WTC11 (cell line): ENCODE measurements at regions not wholly inside any gene's neighbourhood (a gene's known extent, or its start where the extent isn't known, plus 50 kb on each side); places are given as distances from the start of the nearest gene placed in this dataset.

Source experiments
- ATF3 ChIP-seq: sonication (generic); formaldehyde crosslinking; conservative IDR thresholded peaks from 2 replicates; pipeline ENCODE4 v1.8.1; 2022; ENCODE audit warnings: mild to moderate bottlenecking, missing genetic modification reagents
- CBFB ChIP-seq: sonication (generic); formaldehyde crosslinking; IDR thresholded peaks from 2 replicates; pipeline ENCODE4 v1.8.1; 2022; ENCODE audit warnings: mild to moderate bottlenecking, low read depth, missing genetic modification reagents
- CTCF ChIP-seq: fragments of 200-600 bp; IDR thresholded peaks from 2 replicates; pipeline ENCODE4 v1.8.0; 2022; ENCODE audit warnings: antibody characterized with exemption
- IRF2 ChIP-seq: sonication (generic); formaldehyde crosslinking; IDR thresholded peaks from 2 replicates; pipeline ENCODE4 v1.8.0; 2022; ENCODE audit warnings: low read depth, missing genetic modification reagents, borderline replicate concordance
- MLX ChIP-seq: sonication (generic); formaldehyde crosslinking; IDR thresholded peaks from 2 replicates; pipeline ENCODE4 v1.8.1; 2023; ENCODE audit warnings: mild to moderate bottlenecking, missing genetic modification reagents, moderate library complexity
- NR2C2 ChIP-seq: sonication (generic); formaldehyde crosslinking; IDR thresholded peaks from 2 replicates; pipeline ENCODE4 v1.8.0; 2022; ENCODE audit warnings: mild to moderate bottlenecking, missing genetic modification reagents
- TEAD1 ChIP-seq: sonication (generic); formaldehyde crosslinking; IDR thresholded peaks from 2 replicates; pipeline ENCODE4 v1.8.0; 2022; ENCODE audit warnings: mild to moderate bottlenecking, missing genetic modification reagents
- ZNF263 ChIP-seq: sonication (generic); formaldehyde crosslinking; IDR thresholded peaks from 2 replicates; pipeline ENCODE4 v1.8.1; 2022; ENCODE audit warnings: low read depth, mild to moderate bottlenecking, moderate library complexity, missing genetic modification reagents
- ZNF317 ChIP-seq: sonication (generic); formaldehyde crosslinking; IDR thresholded peaks from 2 replicates; pipeline ENCODE4 v1.8.1; 2023; ENCODE audit warnings: low read depth, mild to moderate bottlenecking, moderate library complexity, missing genetic modification reagents, borderline replicate concordance

DNA sequence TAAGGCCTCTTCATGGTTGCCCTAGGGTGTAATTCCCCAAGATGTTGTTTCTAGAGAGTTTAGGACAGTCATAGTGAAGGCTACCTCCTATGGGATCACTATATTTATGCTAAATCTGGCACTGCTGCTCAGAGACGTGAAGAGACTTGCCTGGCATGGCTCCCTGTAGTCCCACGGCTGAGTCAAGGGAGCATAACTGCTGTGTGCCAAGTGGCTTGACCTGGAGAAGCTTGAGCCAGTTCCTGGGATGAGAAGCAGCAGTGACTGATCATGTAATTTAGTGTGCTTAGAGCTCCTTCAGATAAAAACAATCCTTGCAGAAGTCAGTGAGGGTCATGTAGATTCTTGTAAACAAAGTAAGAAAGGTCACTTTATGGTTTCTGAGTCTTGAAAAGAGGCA, 68.9 kb upstream of the TSPAN2 start:
- TF ChIP-seq CBFB (CRISPR knock-in tag), result no peak
- no peak for TF ChIP-seq ZNF317 (CRISPR knock-in tag)
- no peak for TF ChIP-seq CTCF
- TF ChIP-seq ATF3 (CRISPR knock-in tag), result no peak
- TF ChIP-seq TEAD1, result no peak
- TF ChIP-seq MLX (CRISPR knock-in tag), result no peak
- TF ChIP-seq NR2C2 (CRISPR knock-in tag), result no peak
- TF ChIP-seq IRF2 (CRISPR knock-in tag), result no peak
- no peak for TF ChIP-seq ZNF263 (CRISPR knock-in tag)
